ENCODE measurements at regions not wholly inside any gene's neighbourhood (a gene's known extent, or its start where the extent isn't known, plus 50 kb on each side); places are given as distances from the start of the nearest gene placed in this dataset.

DNA sequence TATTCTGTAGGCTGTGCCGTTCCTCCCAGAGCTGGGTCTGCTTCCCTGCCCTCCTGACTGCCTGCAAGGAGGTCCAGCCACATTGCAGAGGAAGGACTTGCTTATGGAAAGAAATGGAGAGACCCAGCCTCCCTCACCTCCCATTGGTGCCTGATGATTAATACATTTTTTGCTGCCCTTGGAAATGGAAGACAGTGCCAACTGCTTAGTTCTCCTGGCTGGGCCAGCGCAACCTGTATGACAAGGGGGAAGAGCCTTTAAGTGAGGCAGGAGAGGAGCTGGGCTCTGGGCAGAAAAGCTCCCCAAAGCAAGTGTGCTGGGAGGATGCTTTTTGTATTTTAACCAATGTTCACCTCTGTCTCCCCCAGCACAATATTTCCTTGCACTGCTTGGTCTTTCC, 238.5 kb downstream of the SOX9 start:
- intact Hi-C loops (cut with DNase I) = no loop called here
- no peak overlapping the region for H3K4me3 ChIP-seq
- no peaks in the 10 kb centered on the region for H3K9me3 ChIP-seq (replicated peaks in 1 of 3)
- no peaks in the 10 kb centered on the region for H3K27me3 ChIP-seq
- no peak for TF ChIP-seq POLR2A (IDR thresholded peaks at IDR 0.05)
- TF ChIP-seq, protein P1, sequence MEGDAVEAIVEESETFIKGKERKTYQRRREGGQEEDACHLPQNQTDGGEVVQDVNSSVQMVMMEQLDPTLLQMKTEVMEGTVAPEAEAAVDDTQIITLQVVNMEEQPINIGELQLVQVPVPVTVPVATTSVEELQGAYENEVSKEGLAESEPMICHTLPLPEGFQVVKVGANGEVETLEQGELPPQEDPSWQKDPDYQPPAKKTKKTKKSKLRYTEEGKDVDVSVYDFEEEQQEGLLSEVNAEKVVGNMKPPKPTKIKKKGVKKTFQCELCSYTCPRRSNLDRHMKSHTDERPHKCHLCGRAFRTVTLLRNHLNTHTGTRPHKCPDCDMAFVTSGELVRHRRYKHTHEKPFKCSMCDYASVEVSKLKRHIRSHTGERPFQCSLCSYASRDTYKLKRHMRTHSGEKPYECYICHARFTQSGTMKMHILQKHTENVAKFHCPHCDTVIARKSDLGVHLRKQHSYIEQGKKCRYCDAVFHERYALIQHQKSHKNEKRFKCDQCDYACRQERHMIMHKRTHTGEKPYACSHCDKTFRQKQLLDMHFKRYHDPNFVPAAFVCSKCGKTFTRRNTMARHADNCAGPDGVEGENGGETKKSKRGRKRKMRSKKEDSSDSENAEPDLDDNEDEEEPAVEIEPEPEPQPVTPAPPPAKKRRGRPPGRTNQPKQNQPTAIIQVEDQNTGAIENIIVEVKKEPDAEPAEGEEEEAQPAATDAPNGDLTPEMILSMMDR (IDR thresholded peaks at IDR 0.05) = no peak
- H3K36me3 ChIP-seq (replicated peaks in 1 of 2) = no peaks in the 10 kb centered on the region
- no peaks in the 10 kb centered on the region for H3K4me1 ChIP-seq (replicated peaks in 1 of 2)
- WGBS, 4 donors = 78 to 94% (median 87%) methylated on average over 2 of the region's 2 CpGs
- H3K27ac ChIP-seq = no peak overlapping the region
- DNase-seq = no peak

DNA sequence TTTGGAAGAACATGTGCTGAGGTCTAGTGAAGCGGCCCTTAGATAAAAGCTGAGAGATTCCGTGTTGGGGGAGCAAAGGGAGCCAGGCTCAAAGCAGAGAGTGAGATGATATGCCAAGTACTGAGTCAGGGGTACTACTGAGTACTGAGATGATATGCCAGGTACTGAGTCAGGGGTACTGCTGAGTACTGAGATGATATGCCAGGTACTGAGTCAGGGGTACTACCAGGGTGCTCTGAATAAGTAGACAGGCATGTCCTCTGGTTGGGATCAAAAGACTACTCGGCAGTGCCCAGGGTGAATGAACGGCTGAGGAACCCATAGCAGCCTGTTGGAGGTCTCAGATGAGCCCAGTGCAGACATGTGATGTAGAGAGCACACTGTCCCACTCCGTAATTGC, 239.0 kb downstream of the SOX9 start:
- 80 to 90% (median 86%) methylated on average over 5 of the region's 5 CpGs for WGBS, 4 donors
- DNase-seq = no peak
- no peak overlapping the region for H3K4me3 ChIP-seq
- TF ChIP-seq, protein P1 (IDR thresholded peaks at IDR 0.05) = no peak
- no peak for TF ChIP-seq POLR2A (IDR thresholded peaks at IDR 0.05)
- H3K4me1 ChIP-seq (replicated peaks in 1 of 2) = no peaks in the 10 kb centered on the region
- intact Hi-C loops (cut with DNase I) = no loop called here
- H3K27me3 ChIP-seq = no peaks in the 10 kb centered on the region
- H3K9me3 ChIP-seq (replicated peaks in 1 of 3) = no peaks in the 10 kb centered on the region
- no peak overlapping the region for H3K27ac ChIP-seq
- H3K36me3 ChIP-seq (replicated peaks in 1 of 2) = no peaks in the 10 kb centered on the region

DNA sequence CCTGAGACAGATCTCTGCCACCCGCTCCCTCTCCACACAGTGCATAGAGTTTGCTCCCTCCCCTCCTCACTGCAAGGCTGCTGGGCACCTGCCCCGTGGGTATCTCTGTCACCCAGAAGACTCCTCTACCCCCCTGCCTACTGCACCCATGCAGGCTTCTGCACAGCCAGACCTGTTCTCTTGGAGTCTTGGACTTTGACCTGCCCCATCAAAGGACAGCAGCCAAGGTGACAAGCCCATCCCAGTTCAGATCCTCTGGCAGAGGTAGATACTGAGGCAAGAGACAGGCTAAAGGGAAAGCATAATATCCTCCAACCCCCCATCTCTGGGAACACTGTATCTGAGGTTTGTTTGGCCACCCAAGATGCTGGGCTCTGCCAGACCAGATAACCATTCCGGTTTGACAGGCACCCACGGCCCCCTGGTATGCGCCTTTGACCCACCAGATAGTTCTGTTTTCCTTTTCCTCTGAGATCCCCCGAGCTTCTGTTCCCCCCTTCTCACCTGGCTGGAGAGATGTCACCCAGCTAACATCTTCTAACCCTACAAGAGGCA, 239.6 kb downstream of the SOX9 start:
- Histone ChIP-seq H3K27me3 (no peaks in the 10 kb centered on the region), H3K36me3 (replicated peaks in 1 of 2) (no peaks in the 10 kb centered on the region), H3K4me1 (replicated peaks in 1 of 2) (no peaks in the 10 kb centered on the region), H3K4me3 (no peak overlapping the region), H3K9me3 (replicated peaks in 1 of 3) (no peaks in the 10 kb centered on the region), H3K27ac (no peak overlapping the region)
- intact Hi-C loops (cut with DNase I) = no loop called here
- TF ChIP-seq, protein P1 (IDR thresholded peaks at IDR 0.05) = no peak
- no peak for TF ChIP-seq POLR2A (IDR thresholded peaks at IDR 0.05)
- DNase-seq = no peak
- WGBS, 4 donors = 57 to 72% (median 66%) methylated on average over 6 of the region's 6 CpGs

DNA sequence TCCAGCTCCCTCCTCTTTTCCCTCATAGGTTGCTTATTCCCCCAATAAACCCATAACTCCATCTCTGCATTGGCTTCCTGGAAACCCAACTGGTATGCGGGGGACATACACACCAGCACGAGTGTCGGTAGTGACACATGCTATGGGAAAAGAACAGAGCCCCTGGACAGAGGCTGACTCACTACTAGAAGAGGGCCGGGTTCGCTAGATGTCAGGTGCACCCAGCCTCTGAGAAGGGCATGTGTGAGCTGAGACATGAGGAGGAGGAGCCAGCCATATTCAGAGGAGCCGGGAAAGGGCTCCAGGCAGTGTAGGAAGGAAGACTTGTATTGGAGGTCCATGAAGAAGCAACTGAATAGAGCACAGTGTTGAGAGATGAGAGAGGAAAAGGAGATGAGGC, 241.1 kb downstream of the SOX9 start:
- no peaks in the 10 kb centered on the region for H3K4me1 ChIP-seq (replicated peaks in 1 of 2)
- no peak overlapping the region for H3K27ac ChIP-seq
- H3K27me3 ChIP-seq = no peaks in the 10 kb centered on the region
- no peaks in the 10 kb centered on the region for H3K36me3 ChIP-seq (replicated peaks in 1 of 2)
- WGBS, 4 donors = 70 to 93% (median 91%) methylated on average over 6 of the region's 6 CpGs
- intact Hi-C loops (cut with DNase I) = no loop called here
- TF ChIP-seq, protein P1 (IDR thresholded peaks at IDR 0.05) = no peak
- no peak for TF ChIP-seq POLR2A (IDR thresholded peaks at IDR 0.05)
- H3K4me3 ChIP-seq = no peak overlapping the region
- no peak for DNase-seq
- H3K9me3 ChIP-seq (replicated peaks in 1 of 3) = no peaks in the 10 kb centered on the region
